ENCODE measurements at regions not wholly inside any gene's neighbourhood (a gene's known extent, or its start where the extent isn't known, plus 50 kb on each side); places are given as distances from the start of the nearest gene placed in this dataset.

DNA sequence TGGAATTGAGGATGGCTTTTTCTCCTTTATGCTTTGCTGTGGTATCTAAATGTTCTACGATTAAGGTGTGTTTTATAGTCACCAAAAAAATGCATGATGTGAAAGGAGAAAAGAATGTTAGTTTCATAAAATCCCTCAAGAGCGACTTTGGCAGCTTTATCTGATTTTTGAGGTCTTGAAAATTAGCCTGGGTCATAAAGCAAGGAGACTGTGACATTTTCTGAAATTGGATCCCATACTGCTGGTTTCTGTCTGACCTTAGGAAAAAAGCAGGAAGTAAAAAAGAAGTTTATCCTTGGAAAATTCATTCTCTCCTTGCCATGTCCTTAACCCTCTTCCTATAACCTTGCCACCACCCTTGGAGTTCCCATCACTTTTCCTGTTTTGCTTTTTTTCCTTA is 525.3 kb downstream of the CD83 start:
- Histone ChIP-seq H3K27me3 (replicated peaks in 1 of 2; ENCODE audit: control insufficient read depth in 2 of 2, insufficient read depth in 2 of 2, low read length in 1 of 2) (no peaks in the 10 kb centered on the region), H3K36me3 (ENCODE audit: control insufficient read depth in 2 of 2, insufficient read depth in 2 of 2, low read length in 1 of 2) (no peaks in the 10 kb centered on the region), H3K9me3 (replicated peaks; ENCODE audit: control insufficient read depth, insufficient read depth, low read length) (no peaks in the 10 kb centered on the region; the same call in 2 of the 3 replicates), H3K4me3 (no peak overlapping the region), H3K27ac (ENCODE audit: control insufficient read depth, insufficient read depth) (no peak overlapping the region), H4K20me1 (ENCODE audit: control insufficient read depth, insufficient read depth) (no peaks in the 10 kb centered on the region), H3K4me2 (ENCODE audit: control insufficient read depth, insufficient read depth) (no peak overlapping the region), H2AFZ (ENCODE audit: control insufficient read depth, low read depth, low read length) (no peak overlapping the region), H3K4me1 (ENCODE audit: control insufficient read depth, insufficient read depth, low read length) (peaks cover 16% of the 10 kb centered on the region), H3K79me2 (ENCODE audit: control insufficient read depth, insufficient read depth, low read length) (no peaks in the 10 kb centered on the region), H3K9ac (ENCODE audit: control insufficient read depth, insufficient read depth, low read length) (no peak overlapping the region)
- RAD21 ChIA-PET (ENCODE audit: unreplicated experiment), result no interaction called here
- SMC1A ChIA-PET (ENCODE audit: uncharacterized antibody, unreplicated experiment), result no interaction called here
- DNase-seq (ENCODE audit: low read depth, low spot score) (no peak), FAIRE-seq (no peak), ATAC-seq (no peak)
- in situ Hi-C loops (cut with MboI), result no loop called here
- no peak for TF ChIP-seq JUND (IDR thresholded peaks at IDR 0.05; ENCODE audit: low read depth, low read length)
- TF ChIP-seq, protein P1, sequence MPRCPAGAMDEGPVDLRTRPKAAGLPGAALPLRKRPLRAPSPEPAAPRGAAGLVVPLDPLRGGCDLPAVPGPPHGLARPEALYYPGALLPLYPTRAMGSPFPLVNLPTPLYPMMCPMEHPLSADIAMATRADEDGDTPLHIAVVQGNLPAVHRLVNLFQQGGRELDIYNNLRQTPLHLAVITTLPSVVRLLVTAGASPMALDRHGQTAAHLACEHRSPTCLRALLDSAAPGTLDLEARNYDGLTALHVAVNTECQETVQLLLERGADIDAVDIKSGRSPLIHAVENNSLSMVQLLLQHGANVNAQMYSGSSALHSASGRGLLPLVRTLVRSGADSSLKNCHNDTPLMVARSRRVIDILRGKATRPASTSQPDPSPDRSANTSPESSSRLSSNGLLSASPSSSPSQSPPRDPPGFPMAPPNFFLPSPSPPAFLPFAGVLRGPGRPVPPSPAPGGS (IDR thresholded peaks at IDR 0.05; ENCODE audit: borderline replicate concordance, insufficient read depth, low read depth, low read length, poor library complexity, severe bottlenecking), result no peak
- WGBS (ENCODE audit: insufficient coverage, insufficient replicate concordance, low lambda C conversion rate, missing lambda C conversion rate), result 55% methylated on average over 2 of the region's 2 CpGs
- POLR2A ChIA-PET, result no interaction called here
- no TSS peak for BruUV-seq (replicated peaks)
- intact Hi-C loops (cut with micrococcal nuclease; ENCODE audit: unreplicated experiment), result no loop called here
- CTCF ChIA-PET, result no interaction called here

DNA sequence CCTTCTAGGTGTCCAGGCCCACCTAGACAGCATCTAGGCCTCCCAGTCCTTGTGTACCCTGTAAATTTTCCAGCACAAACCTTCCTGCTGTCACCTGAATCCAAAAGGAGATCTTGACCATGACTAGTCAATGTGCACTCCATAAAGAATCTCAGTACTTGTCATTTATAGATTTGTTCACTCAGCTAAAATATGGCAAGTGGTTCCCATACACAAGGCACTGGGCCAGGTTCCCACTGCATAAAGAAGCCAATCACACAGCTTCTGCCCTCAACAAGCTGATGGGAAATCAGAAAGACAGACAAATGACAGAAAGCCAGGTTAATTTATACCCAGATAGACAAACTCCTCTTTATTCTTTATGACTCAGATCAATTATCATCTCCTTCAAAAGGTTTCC is 526.8 kb downstream of the CD83 start:
- Histone ChIP-seq H3K4me3 (no peak overlapping the region), H3K4me2 (ENCODE audit: control insufficient read depth, insufficient read depth) (no peak overlapping the region), H3K9me3 (replicated peaks; ENCODE audit: control insufficient read depth, insufficient read depth, low read length) (no peaks in the 10 kb centered on the region), H3K9ac (ENCODE audit: control insufficient read depth, insufficient read depth, low read length) (no peak overlapping the region), H2AFZ (ENCODE audit: control insufficient read depth, low read depth, low read length) (no peak overlapping the region), H4K20me1 (ENCODE audit: control insufficient read depth, insufficient read depth) (no peaks in the 10 kb centered on the region), H3K27ac (ENCODE audit: control insufficient read depth, insufficient read depth) (no peak overlapping the region), H3K36me3 (ENCODE audit: control insufficient read depth in 2 of 2, insufficient read depth in 2 of 2, low read length in 1 of 2) (no peaks in the 10 kb centered on the region), H3K79me2 (ENCODE audit: control insufficient read depth, insufficient read depth, low read length) (no peaks in the 10 kb centered on the region), H3K27me3 (replicated peaks in 1 of 2; ENCODE audit: control insufficient read depth in 2 of 2, insufficient read depth in 2 of 2, low read length in 1 of 2) (peaks cover 0 to 3% of the 10 kb centered on the region in 2 experiments; a peak in 1 of 4 replicates), H3K4me1 (ENCODE audit: control insufficient read depth, insufficient read depth, low read length) (peaks cover 6% of the 10 kb centered on the region)
- FAIRE-seq, result no peak
- in situ Hi-C loops (cut with MboI), result no loop called here
- SMC1A ChIA-PET (ENCODE audit: uncharacterized antibody, unreplicated experiment), result interaction anchor here (1.1 kb wide), 1 partner anchor 16 kb away, joined by 3 read pairs; no protein-coding TSS in a partner anchor
- no peak for DNase-seq (ENCODE audit: low read depth, low spot score)
- RAD21 ChIA-PET (ENCODE audit: unreplicated experiment), result interaction anchor here (1.0 kb wide), 1 partner anchor 8 kb away, joined by 3 read pairs; no protein-coding TSS in a partner anchor
- TF ChIP-seq BMI1 (IDR thresholded peaks at IDR 0.05; ENCODE audit: borderline replicate concordance), result no peak
- no peak for TF ChIP-seq KLF5 (IDR thresholded peaks at IDR 0.05; ENCODE audit: partially characterized antibody)
- intact Hi-C loops (cut with micrococcal nuclease; ENCODE audit: unreplicated experiment), result no loop called here
- CTCF ChIA-PET, result no interaction called here
- ATAC-seq, result no peak
- POLR2A ChIA-PET, result no interaction called here
- no TSS peak for BruUV-seq (replicated peaks)

All from GM12878 (cell line).